ENCODE measurements at regions not wholly inside any gene's neighbourhood (a gene's known extent, or its start where the extent isn't known, plus 50 kb on each side); places are given as distances from the start of the nearest gene placed in this dataset.

DNA sequence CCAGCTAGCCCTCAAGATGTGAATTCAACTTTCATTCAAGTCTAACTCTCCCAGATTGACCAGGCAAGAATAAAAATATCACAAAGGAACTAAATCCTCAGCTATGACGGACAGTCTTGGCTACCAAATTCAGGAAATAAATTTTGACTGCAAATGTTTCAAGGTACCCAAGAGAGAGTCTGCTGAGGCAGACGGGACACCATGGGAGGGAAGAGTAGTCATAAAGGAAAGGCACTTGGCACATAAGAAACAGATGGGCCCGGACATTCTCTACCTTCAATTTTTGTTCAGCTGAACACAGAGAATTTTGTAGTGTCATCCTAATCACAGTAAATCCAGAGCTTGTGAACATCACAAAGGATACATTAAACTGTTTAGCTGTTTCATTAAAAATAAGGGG is 390.0 kb downstream of the DTWD2 start:
- WGBS (ENCODE audit: insufficient coverage, insufficient replicate concordance, low lambda C conversion rate, missing lambda C conversion rate): 13% methylated on average over 3 of the region's 3 CpGs
- H3K79me2 ChIP-seq (ENCODE audit: control insufficient read depth, insufficient read depth, low read length): no peaks in the 10 kb centered on the region
- no TSS peak for BruUV-seq (replicated peaks)
- H3K4me3 ChIP-seq: no peak overlapping the region
- in situ Hi-C loops (cut with MboI) (no loop called here), intact Hi-C loops (cut with micrococcal nuclease; ENCODE audit: unreplicated experiment) (no loop called here)
- no peaks in the 10 kb centered on the region for H3K27me3 ChIP-seq (replicated peaks in 1 of 2; ENCODE audit: control insufficient read depth in 2 of 2, insufficient read depth in 2 of 2, low read length in 1 of 2)
- H3K27ac ChIP-seq (ENCODE audit: control insufficient read depth, insufficient read depth): no peak overlapping the region
- TF ChIP-seq HDAC2 (IDR thresholded peaks at IDR 0.05) (no peak), SUZ12 (IDR thresholded peaks at IDR 0.05; ENCODE audit: unreplicated experiment) (no peak), KAT2A (conservative IDR thresholded peaks at IDR 0.05; ENCODE audit: control insufficient read depth, low read depth, low read length) (no peak), ASH2L (IDR thresholded peaks at IDR 0.05; ENCODE audit: borderline replicate concordance, low read depth) (no peak), WRNIP1 (IDR thresholded peaks at IDR 0.05; ENCODE audit: borderline replicate concordance, low read depth, low read length) (no peak), CREB1 (IDR thresholded peaks at IDR 0.05; ENCODE audit: low read depth) (no peak), IKZF1 (conservative IDR thresholded peaks at IDR 0.05) (no peak), STAT3 (IDR thresholded peaks at IDR 0.05; ENCODE audit: low read depth, low read length) (no peak), ZBED1 (IDR thresholded peaks at IDR 0.05; ENCODE audit: borderline replicate concordance) (no peak), YY1 (IDR thresholded peaks at IDR 0.05; ENCODE audit: low read depth, low read length) (no peak)
- TF ChIP-seq, protein P1, sequence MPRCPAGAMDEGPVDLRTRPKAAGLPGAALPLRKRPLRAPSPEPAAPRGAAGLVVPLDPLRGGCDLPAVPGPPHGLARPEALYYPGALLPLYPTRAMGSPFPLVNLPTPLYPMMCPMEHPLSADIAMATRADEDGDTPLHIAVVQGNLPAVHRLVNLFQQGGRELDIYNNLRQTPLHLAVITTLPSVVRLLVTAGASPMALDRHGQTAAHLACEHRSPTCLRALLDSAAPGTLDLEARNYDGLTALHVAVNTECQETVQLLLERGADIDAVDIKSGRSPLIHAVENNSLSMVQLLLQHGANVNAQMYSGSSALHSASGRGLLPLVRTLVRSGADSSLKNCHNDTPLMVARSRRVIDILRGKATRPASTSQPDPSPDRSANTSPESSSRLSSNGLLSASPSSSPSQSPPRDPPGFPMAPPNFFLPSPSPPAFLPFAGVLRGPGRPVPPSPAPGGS (IDR thresholded peaks at IDR 0.05; ENCODE audit: borderline replicate concordance, insufficient read depth, low read depth, low read length, poor library complexity, severe bottlenecking): no peak
- TF ChIP-seq, protein P2, sequence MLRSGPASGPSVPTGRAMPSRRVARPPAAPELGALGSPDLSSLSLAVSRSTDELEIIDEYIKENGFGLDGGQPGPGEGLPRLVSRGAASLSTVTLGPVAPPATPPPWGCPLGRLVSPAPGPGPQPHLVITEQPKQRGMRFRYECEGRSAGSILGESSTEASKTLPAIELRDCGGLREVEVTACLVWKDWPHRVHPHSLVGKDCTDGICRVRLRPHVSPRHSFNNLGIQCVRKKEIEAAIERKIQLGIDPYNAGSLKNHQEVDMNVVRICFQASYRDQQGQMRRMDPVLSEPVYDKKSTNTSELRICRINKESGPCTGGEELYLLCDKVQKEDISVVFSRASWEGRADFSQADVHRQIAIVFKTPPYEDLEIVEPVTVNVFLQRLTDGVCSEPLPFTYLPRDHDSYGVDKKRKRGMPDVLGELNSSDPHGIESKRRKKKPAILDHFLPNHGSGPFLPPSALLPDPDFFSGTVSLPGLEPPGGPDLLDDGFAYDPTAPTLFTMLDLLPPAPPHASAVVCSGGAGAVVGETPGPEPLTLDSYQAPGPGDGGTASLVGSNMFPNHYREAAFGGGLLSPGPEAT (IDR thresholded peaks at IDR 0.05; ENCODE audit: low read depth): no peak
- TF ChIP-seq, protein P3, sequence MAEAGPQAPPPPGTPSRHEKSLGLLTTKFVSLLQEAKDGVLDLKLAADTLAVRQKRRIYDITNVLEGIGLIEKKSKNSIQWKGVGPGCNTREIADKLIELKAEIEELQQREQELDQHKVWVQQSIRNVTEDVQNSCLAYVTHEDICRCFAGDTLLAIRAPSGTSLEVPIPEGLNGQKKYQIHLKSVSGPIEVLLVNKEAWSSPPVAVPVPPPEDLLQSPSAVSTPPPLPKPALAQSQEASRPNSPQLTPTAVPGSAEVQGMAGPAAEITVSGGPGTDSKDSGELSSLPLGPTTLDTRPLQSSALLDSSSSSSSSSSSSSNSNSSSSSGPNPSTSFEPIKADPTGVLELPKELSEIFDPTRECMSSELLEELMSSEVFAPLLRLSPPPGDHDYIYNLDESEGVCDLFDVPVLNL (IDR thresholded peaks at IDR 0.05; ENCODE audit: low read depth, low read length): no peak
- H3K4me2 ChIP-seq (ENCODE audit: control insufficient read depth, insufficient read depth): no peak overlapping the region
- FAIRE-seq (no peak), ATAC-seq (no peak), DNase-seq (ENCODE audit: low read depth, low spot score) (no peak)
- no peaks in the 10 kb centered on the region for H4K20me1 ChIP-seq (ENCODE audit: control insufficient read depth, insufficient read depth)
- H3K9ac ChIP-seq (ENCODE audit: control insufficient read depth, insufficient read depth, low read length): no peak overlapping the region
- ChIA-PET SMC1A (ENCODE audit: uncharacterized antibody, unreplicated experiment) (no interaction called here), CTCF (interaction anchor here (1.0 kb wide), 1 partner anchor 23 kb away, joined by 3 read pairs; no protein-coding TSS in a partner anchor), RAD21 (ENCODE audit: unreplicated experiment) (interaction anchor here (1.2 kb wide), 1 partner anchor 12 kb away, joined by 3 read pairs; no protein-coding TSS in a partner anchor), POLR2A (no interaction called here)
- no peaks in the 10 kb centered on the region for H3K4me1 ChIP-seq (ENCODE audit: control insufficient read depth, insufficient read depth, low read length)
- no peaks in the 10 kb centered on the region for H3K9me3 ChIP-seq (replicated peaks; ENCODE audit: control insufficient read depth, insufficient read depth, low read length)
- H3K36me3 ChIP-seq (ENCODE audit: control insufficient read depth in 2 of 2, insufficient read depth in 2 of 2, low read length in 1 of 2): no peaks in the 10 kb centered on the region
- H2AFZ ChIP-seq (ENCODE audit: control insufficient read depth, low read depth, low read length): no peak overlapping the region

Data from GM12878 (cell line).